ENCODE measurements at regions not wholly inside any gene's neighbourhood (a gene's known extent, or its start where the extent isn't known, plus 50 kb on each side); places are given as distances from the start of the nearest gene placed in this dataset.

- no peak for DNase-seq (ENCODE audit: low read depth in 1 of 2, low spot score in 2 of 2)
- Histone ChIP-seq H4K8ac (ENCODE audit: extremely low read depth, insufficient read depth, low read length) (no peak overlapping the region), H3K27ac (ENCODE audit: low read depth, low read length) (no peak overlapping the region), H3K9me3 (ENCODE audit: insufficient read depth in 2 of 2, low read depth in 1 of 2, low read length in 1 of 2) (no peaks in the 10 kb centered on the region), H2AFZ (ENCODE audit: low read length) (no peak overlapping the region), H3K79me2 (ENCODE audit: control insufficient read depth in 1 of 2, insufficient read depth in 2 of 2, low read length in 2 of 2) (no peaks in the 10 kb centered on the region), H4K5ac (ENCODE audit: insufficient read length, low read depth, low read length) (no peak overlapping the region), H3K23me2 (ENCODE audit: low read depth, low read length) (no peaks in the 10 kb centered on the region), H3K56ac (replicated peaks; ENCODE audit: insufficient read length, low read depth, low read length) (no peak overlapping the region), H3K14ac (ENCODE audit: insufficient read length) (no peak overlapping the region), H2BK120ac (replicated peaks; ENCODE audit: low read depth, low read length) (no peak overlapping the region), H4K91ac (replicated peaks; ENCODE audit: insufficient read length, low read length) (no peak overlapping the region), H3K23ac (ENCODE audit: insufficient read length) (no peak overlapping the region), H4K20me1 (replicated peaks in 1 of 2; ENCODE audit: control insufficient read depth in 1 of 2, insufficient read depth in 2 of 2, low read length in 2 of 2) (no peaks in the 10 kb centered on the region), H3K4ac (replicated peaks; ENCODE audit: insufficient read length, low read depth, low read length) (no peak overlapping the region), H2BK15ac (ENCODE audit: low read length) (no peak overlapping the region), H2BK12ac (ENCODE audit: low read depth, low read length) (no peak overlapping the region), H3K4me3 (ENCODE audit: extremely low read depth in 1 of 4, insufficient read depth in 2 of 4, low read depth in 3 of 4, low read length in 4 of 4) (no peak overlapping the region), H3K4me2 (ENCODE audit: insufficient read depth in 1 of 2, low read depth in 2 of 2, low read length in 2 of 2) (no peak overlapping the region), H3K18ac (ENCODE audit: extremely low read depth, low read length) (no peak overlapping the region), H3K27me3 (replicated peaks in 1 of 4; ENCODE audit: control insufficient read depth in 3 of 4, extremely low read depth in 1 of 4, insufficient read depth in 3 of 4, low read length in 3 of 4) (no peaks in the 10 kb centered on the region), H2AK5ac (ENCODE audit: low read depth, low read length) (no peak overlapping the region), H3K9ac (replicated peaks in 1 of 4; ENCODE audit: extremely low read depth in 1 of 4, low read depth in 3 of 4, low read length in 3 of 4) (no peak overlapping the region), H3K4me1 (replicated peaks in 1 of 4; ENCODE audit: control insufficient read depth in 3 of 4, insufficient read depth in 4 of 4, low read length in 3 of 4) (no peaks in the 10 kb centered on the region), H3K79me1 (ENCODE audit: low read depth, low read length) (no peaks in the 10 kb centered on the region), H2BK20ac (ENCODE audit: low read length) (no peak overlapping the region), H2BK5ac (ENCODE audit: low read depth, low read length) (no peak overlapping the region), H3K36me3 (ENCODE audit: control insufficient read depth in 2 of 4, insufficient read depth in 4 of 4, low read length in 3 of 4) (no peaks in the 10 kb centered on the region)
- 80% methylated on average over 1 of the region's 1 CpG; no CpG with 5 or more reads in 1 of the 2 experiments for WGBS, 2 experiments (ENCODE audit: extremely low coverage in 1 of 2, insufficient coverage in 1 of 2, insufficient read length in 1 of 2, insufficient replicate concordance in 2 of 2, low coverage in 1 of 2, low lambda C conversion rate in 2 of 2, missing lambda C conversion rate in 1 of 2)
- POLR2A ChIA-PET (ENCODE audit: partially characterized antibody): no interaction called here
- no peak for TF ChIP-seq CTBP2 (IDR thresholded peaks at IDR 0.05; ENCODE audit: borderline replicate concordance, insufficient read depth, insufficient read length, low read length)
- TF ChIP-seq ZNF274 (IDR thresholded peaks at IDR 0.05; ENCODE audit: borderline replicate concordance, extremely low read depth, low read length): no peak
- TF ChIP-seq POLR2A (IDR thresholded peaks at IDR 0.05; ENCODE audit: control extremely low read depth in 1 of 2, low read depth in 2 of 2, low read length in 2 of 2): no peak
- FAIRE-seq: no peak
- CTCF ChIA-PET (ENCODE audit: partially characterized antibody): no interaction called here
These were observed 89.2 kb upstream of the PRDX4 start for GRCh38 chrX:23578079-23578478.
